ENCODE measurements at regions not wholly inside any gene's neighbourhood (a gene's known extent, or its start where the extent isn't known, plus 50 kb on each side); places are given as distances from the start of the nearest gene placed in this dataset.

DNA sequence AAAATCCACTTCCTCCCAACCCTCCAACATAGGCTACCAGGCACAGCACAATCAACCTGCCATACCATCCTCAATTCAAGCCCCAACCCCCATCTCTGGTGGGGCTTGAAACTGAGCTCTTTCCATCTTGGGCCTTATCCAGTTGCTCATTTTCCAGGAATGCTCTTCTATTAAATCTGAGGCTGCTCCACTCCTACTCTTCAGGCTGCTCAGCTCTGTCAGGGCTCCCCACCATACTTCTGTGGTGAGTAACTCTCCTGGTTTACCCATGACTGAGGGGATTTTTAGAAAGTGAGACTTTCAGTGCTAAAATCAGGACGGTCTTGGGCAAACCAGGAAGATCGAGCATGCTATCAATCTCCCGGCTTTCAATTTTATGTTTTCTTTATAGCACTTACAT is 512.8 kb downstream of the LMO7 start:
- no peaks in the 10 kb centered on the region for H3K36me3 ChIP-seq
- no peaks in the 10 kb centered on the region for H3K9me3 ChIP-seq
- intact Hi-C loops (cut with DNase I): no loop called here
- 49 to 56% (median 56%) methylated on average over 3 of the region's 3 CpGs for WGBS, 3 donors
- no peaks in the 10 kb centered on the region for H3K27me3 ChIP-seq
- H3K27ac ChIP-seq: no peak overlapping the region
- TF ChIP-seq EP300 (IDR thresholded peaks at IDR 0.05): no peak
- TF ChIP-seq POLR2A (IDR thresholded peaks at IDR 0.05): no peak
- TF ChIP-seq, protein P1, sequence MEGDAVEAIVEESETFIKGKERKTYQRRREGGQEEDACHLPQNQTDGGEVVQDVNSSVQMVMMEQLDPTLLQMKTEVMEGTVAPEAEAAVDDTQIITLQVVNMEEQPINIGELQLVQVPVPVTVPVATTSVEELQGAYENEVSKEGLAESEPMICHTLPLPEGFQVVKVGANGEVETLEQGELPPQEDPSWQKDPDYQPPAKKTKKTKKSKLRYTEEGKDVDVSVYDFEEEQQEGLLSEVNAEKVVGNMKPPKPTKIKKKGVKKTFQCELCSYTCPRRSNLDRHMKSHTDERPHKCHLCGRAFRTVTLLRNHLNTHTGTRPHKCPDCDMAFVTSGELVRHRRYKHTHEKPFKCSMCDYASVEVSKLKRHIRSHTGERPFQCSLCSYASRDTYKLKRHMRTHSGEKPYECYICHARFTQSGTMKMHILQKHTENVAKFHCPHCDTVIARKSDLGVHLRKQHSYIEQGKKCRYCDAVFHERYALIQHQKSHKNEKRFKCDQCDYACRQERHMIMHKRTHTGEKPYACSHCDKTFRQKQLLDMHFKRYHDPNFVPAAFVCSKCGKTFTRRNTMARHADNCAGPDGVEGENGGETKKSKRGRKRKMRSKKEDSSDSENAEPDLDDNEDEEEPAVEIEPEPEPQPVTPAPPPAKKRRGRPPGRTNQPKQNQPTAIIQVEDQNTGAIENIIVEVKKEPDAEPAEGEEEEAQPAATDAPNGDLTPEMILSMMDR (IDR thresholded peaks at IDR 0.05): no peak
- H3K4me3 ChIP-seq: no peak overlapping the region
- no peaks in the 10 kb centered on the region for H3K4me1 ChIP-seq (ENCODE audit: insufficient read depth)
- DNase-seq: no peak

DNA sequence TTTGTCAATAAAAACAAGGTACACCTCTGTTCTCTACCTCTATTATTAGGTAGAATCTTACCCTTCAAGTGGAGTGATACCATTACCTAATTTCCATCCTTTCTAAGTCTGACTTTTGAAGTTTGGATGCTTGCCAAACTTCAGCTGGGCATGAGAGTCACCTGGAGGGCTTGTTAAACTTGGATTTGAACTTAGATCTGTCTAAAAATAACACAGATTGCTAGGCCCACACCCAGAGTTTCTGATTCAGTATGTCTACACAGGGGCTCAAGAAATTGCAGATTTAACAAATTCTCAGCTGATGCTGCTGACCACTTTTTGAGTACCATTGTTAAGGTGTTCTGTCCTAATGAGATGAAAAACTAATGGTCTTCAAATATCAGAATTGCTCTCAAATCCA is 512.2 kb downstream of the LMO7 start:
- no peak overlapping the region for H3K27ac ChIP-seq
- DNase-seq: no peak
- no peak overlapping the region for H3K4me3 ChIP-seq
- no peak for TF ChIP-seq EP300 (IDR thresholded peaks at IDR 0.05)
- no peak for TF ChIP-seq POLR2A (IDR thresholded peaks at IDR 0.05)
- TF ChIP-seq, protein P1 (IDR thresholded peaks at IDR 0.05): no peak
- H3K4me1 ChIP-seq (ENCODE audit: insufficient read depth): no peaks in the 10 kb centered on the region
- intact Hi-C loops (cut with DNase I): no loop called here
- H3K9me3 ChIP-seq: no peaks in the 10 kb centered on the region
- no peaks in the 10 kb centered on the region for H3K36me3 ChIP-seq
- H3K27me3 ChIP-seq: no peaks in the 10 kb centered on the region

DNA sequence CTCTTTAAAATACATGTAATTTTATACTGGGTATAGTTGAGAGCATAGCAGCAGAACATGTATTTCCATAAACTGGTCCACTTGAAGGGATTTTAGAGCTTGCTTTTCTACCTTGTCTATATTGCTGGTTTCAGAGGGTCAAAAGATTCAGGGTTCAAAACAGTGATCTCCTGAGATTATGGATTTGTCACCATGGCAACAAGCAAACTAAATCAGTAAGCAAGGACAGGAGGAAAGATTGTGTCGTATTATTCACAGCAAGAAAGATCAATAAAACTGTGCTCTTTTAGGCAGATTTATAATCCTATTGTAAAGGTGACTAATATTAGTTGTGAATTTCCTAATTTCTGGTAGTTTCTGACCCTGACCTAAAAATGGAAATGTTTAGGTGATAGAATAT is 496.4 kb downstream of the LMO7 start:
- Histone ChIP-seq H3K27ac (no peak overlapping the region), H3K36me3 (no peaks in the 10 kb centered on the region), H3K27me3 (peaks cover 2% of the 10 kb centered on the region), H3K9me3 (no peaks in the 10 kb centered on the region), H3K4me1 (ENCODE audit: insufficient read depth) (no peaks in the 10 kb centered on the region), H3K4me3 (no peak overlapping the region)
- WGBS, 3 donors: 90 to 98% (median 93%) methylated on average over 1 of the region's 1 CpG
- TF ChIP-seq, protein P1 (IDR thresholded peaks at IDR 0.05): no peak
- TF ChIP-seq EP300 (IDR thresholded peaks at IDR 0.05): no peak
- intact Hi-C loops (cut with DNase I): no loop called here
- no peak for DNase-seq

DNA sequence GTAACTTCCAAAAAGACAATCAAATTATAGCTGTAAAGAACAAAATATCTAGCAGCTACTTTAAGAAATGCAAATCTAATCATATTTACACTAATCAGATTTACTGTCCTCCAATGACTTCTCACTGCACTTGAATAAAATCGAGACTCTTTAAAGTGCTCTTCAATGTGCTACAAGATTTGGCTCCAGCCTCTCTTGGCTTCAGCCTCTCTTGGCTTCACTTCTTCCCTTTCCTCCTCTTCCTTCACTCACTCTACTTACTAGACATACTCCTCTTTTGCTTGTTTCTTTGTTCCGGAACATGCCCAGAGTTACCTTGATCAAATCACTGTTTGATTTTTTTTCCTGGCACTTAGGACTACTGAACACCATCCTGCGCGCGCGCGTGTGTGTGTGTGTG is 495.4 kb downstream of the LMO7 start:
- peaks cover 2% of the 10 kb centered on the region for H3K27me3 ChIP-seq
- intact Hi-C loops (cut with DNase I): no loop called here
- H3K27ac ChIP-seq: no peak overlapping the region
- H3K4me3 ChIP-seq: no peak overlapping the region
- no peak for DNase-seq
- no peaks in the 10 kb centered on the region for H3K36me3 ChIP-seq
- H3K9me3 ChIP-seq: no peaks in the 10 kb centered on the region
- 67 to 91% (median 73%) methylated on average over 7 of the region's 7 CpGs for WGBS, 3 donors
- TF ChIP-seq POLR2A (IDR thresholded peaks at IDR 0.05) (no peak), EP300 (IDR thresholded peaks at IDR 0.05) (no peak)
- TF ChIP-seq, protein P1 (IDR thresholded peaks at IDR 0.05): no peak
- H3K4me1 ChIP-seq (ENCODE audit: insufficient read depth): no peaks in the 10 kb centered on the region

Measured in ovary (tissue), 7 donors.